HG02678 (cell line): ENCODE measurements at regions not wholly inside any gene's neighbourhood (a gene's known extent, or its start where the extent isn't known, plus 50 kb on each side); places are given as distances from the start of the nearest gene placed in this dataset.
"Not testable (repeated sequence)": the region's sequence is repeated elsewhere in the genome, so short reads cannot be mapped to it uniquely, and the experiment has no call there.

Experiments used
- ATAC-seq: cut with Tn5 transposase; IDR thresholded peaks from one replicate; pipeline ENCODE4 v1.9.1; 2021; ENCODE audit warnings: mild to moderate bottlenecking, moderate library complexity; ENCODE audit not compliant: unreplicated experiment

DNA sequence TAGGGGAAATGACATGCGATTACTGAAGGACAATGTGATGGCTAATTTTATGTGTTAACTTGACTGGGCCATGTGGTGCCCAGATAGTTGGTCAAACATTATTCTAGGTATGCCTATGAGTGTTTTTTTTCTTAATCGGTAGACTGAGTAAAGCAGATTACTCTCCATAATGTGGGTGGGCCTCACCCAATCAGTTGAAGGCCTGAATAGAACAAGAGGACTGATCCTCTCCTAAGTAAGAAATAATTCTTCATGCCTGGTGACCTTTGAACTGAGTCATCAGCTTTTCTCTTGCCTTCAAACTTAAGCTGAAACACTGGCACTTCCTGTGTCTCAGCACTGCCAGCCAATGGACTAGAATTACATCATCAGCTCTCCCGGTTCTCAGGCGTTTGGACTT is 164.0 kb upstream of the FGF13 start:
- no peak for ATAC-seq

DNA sequence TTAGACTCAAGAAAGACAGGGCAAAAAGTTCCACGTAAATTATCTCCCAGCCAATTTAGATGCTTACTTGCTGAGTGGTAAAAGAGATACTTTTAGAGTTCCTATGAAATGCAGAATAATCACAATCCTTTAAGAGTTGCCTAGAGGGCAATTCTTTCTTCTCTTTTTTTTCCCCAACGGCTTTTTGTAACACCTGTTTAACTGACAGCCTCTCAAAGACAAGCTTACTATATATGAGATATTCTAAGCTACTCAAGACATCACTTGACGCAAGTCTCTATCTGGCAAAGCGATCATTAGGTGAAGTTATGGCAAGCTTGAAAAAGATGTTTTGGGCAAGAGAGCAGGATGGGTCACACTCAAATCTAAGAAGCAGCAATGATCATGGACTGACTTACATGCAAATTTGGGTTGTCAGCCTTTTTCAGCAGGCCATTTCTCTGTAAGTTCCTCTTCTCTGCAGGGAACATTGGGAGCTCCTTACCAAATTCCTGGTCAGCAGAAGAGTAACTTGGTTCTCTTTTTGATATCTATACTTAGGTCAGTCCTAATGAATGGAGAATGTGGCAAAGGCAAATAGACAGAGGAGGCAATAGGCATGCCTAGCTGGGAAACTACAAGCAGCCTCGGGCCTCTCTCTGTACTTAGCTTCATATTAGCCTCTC is 162.9 kb upstream of the FGF13 start:
- ATAC-seq, result no peak

DNA sequence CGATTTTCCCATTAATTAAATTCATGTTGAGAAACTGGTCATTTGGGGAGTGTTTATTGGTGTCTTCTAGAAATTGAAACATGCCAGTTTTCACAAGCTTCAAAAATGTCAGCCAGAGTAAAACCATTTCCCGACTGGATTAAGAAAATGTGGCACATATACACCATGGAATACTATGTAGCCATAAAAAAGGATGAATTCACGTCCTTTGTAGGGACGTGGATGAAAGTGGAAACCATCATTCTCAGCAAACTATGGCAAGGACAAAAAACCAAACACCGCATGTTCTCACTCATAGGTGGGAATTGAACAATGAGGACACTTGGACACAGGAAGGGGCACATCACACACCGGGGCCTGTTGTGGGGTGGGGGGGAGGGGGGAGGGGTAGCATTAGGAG is 162.1 kb upstream of the FGF13 start:
- ATAC-seq, result not testable (repeated sequence)

DNA sequence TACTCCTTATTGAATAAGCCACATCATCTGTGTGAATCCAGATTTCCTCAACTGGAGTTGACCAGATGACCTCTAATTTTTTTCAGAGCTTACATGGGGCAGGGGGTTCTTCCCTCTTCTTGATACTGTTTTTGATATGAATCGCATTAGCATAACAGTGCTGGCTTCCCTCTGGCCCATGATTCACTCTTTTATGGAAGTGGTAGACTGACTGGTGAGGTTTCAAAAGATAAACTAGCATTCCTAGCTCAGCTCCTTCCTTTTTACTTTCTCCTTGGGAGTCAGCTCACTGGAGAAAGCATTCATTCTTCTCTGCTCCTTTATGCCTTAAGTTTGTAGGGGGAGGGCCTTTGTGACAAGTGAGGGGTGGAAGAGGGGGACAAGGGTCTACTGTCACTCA is 161.0 kb upstream of the FGF13 start:
- no peak for ATAC-seq

DNA sequence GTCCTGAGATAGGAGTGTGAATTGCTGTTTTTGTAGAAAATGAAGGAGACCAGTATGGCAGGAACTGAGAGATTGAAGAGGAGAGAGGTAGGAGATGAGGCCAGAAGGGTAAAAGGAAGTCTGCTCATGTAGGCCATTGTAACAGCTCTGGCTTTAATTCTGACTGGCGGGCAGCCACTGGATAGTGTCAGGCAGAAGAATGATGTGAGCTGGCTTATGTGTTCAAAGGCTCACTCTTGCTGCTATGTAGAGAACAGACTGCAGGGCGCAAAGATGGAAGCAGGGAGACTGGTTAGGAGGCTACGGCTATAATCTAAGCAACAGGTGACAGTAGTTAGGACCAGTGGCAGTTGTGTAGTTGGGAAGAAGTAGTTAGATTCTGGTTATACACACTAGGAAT is 160.2 kb upstream of the FGF13 start:
- ATAC-seq, result no peak

DNA sequence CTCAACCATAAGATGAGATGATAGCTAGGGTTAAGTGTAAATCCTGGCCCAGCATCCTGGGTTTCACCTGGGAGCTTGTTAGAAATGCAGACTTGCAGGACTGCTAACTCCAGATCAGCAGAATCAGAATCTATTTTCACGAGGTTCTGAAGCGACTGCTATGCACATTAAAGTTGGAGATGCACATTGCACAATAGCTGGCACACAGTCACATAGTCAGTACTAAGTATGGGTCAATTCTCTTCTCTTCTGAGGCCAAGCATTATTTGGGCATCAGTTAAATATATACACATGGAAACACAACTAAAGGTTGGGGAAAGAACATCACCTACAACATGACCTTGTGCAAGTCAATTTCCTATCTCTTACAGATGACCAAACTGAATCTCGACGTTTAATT is 155.1 kb upstream of the FGF13 start:
- no peak for ATAC-seq

DNA sequence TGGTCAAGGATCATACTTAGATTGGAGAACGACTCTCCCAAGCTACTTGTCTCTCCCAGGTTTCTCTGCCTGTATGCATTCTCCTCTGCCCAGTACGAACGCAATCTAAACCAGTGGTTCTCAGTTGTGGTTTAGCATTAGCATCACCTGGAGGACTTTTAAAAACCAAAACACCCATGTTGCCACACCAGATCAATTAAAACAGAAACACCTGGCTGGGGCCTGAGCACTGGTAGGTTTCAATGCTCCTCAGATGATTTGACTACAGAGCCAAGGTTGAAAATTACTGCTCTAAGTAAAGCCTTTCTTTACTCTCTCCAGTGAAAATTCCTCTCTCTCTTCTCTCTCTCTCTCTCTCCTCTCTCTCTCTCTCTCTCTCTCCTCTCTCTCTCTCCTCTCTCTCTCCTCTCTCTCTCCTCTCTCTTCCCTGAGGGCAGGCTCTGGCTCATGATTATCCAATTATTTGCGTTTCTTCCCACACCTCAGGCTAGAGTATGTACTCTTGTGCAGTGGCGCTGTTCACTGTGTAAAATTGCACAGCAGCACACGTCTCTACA is 153.7 kb upstream of the FGF13 start:
- no peak for ATAC-seq

DNA sequence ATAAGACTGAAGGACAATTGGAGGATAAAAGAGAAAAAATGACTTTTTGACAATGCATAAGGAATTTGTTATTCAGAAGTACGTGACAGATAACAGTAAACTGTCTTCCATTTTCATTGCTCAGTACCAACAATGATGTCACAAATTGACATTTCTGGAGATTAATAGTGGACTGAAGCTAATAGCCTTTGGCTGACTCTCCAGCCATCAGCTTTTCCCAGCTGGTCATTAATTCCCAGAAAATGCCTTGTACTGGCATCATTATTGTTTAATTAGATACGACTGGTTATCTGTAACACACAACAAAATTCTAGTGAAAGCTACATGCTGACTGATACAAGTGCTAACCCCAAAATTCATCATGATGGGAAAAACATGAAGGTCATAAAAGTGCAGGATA is 147.9 kb upstream of the FGF13 start:
- ATAC-seq, result no peak

DNA sequence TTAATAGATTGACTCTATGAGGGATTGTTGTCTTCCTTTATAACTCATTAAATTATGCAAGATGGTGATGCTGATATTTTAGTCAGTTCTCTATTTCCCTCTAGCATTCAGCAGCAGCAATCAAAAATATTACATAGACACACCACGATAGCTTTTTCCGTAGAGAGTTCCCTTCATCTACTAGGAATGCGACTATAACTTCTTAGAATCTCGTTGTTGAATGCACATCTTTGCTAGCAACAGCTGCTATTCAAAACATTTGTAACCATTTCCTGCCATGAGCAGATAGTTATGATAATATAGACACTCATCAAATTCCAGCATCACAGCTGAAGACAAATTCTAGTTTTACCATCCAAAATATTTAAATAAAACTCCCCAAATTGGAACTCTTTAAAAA is 147.4 kb upstream of the FGF13 start:
- ATAC-seq, result no peak

DNA sequence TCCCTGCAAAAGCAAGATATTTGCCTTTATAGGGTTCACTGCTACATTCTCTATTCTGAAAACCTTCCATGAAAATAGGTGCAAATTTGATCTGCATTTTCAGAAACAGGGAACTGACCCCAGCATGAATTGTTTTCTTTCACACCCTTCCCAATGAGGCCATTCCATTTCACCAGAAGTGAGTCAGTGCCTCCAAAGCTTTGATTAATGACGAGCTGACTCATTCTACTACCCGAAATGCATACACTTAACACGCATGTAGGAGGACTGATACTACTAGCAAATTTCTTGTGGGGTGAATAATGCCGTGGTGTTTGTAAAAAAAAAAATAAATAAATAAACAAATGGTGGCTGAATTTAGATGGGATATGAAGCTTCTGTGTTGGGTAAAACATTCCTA is 146.9 kb upstream of the FGF13 start:
- ATAC-seq, result no peak

DNA sequence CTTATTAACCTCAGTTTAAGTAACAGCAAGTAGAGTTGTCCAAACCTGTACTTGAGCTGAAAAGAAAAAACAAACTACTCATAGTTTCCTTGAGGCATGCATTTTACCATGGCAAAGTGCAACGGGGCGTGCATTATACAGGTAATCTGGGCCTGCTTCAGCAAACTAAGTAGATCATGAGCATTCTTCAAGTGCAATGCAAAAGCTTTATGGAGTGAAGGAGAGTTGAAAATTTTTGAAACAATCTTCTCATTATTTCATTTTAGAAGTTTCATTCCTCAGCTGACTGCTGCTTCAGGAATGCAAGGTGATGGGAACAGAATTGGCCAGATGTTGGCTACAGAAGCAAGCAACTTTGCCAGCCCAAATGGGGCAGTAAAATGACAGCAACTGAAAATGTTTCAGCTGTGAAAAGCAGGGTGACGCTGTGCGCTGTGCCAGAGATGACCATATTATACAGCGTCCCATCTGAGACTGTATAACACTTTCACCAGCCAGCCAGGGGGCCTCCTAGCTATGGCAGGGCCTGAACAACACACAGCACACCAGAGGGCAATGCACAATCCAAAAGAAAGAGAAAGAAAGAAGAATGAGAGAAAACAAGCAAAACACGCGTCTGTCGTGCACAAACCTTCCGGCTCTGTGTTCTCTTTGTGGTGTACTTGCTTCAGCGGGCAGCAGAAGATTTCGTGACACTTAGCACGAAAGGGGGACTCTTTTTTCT is 145.5 kb upstream of the FGF13 start:
- no peak for ATAC-seq

DNA sequence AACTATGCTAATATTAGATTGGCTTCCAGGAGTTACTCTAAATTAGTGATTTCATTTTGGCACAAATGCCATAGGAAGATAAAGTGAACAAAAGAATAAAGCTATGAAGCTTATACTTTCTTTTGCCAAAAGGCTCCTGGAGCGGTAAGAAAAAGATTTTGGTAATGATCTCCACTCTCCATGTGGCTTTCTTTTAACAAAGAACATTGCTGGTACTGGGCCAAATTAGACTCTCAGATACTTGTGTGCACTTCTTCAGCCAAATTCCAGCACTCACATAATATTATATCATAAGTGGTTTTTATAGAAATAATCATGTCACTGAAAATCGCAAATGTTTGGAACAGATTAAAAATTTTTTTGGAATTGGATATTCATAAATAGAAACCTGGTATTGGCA is 142.4 kb upstream of the FGF13 start:
- no peak for ATAC-seq

DNA sequence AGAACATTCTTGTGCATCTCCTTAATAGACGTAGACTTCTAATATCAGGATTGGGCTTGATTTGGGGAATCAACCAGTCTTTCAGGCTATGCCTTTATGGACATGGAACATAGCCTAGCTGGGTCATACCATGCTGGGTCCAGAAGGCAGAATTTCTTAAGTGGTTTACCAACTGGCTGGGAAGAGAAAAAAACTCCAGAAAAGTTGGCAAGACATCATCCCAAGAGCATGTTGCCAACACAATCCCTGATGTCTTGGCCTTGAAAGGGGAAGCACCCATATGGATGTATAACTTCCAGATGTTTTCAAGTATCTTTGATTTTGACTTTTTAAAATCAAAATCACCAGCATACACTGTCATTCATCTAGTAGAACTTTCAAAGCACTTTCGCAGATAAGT is 138.0 kb upstream of the FGF13 start:
- ATAC-seq, result no peak

DNA sequence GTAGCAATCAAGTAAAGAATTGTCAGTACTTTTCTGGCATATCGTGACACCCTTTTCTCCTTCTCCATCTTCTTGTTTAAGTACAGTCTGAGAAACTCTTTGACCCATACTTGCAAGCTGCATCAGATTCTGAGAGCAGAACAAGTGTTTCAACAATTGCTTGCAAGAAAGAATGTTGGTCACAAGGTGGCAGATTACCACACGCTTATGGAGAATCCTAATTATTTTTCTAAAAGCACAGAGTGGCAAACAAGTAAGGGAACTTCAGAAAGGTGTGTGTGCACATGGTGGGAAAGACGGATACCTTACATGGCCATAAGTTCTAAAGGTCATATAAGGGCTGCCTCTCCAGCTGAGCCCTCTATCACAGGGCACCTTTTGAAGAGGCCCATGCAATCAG is 136.4 kb upstream of the FGF13 start:
- ATAC-seq, result no peak

DNA sequence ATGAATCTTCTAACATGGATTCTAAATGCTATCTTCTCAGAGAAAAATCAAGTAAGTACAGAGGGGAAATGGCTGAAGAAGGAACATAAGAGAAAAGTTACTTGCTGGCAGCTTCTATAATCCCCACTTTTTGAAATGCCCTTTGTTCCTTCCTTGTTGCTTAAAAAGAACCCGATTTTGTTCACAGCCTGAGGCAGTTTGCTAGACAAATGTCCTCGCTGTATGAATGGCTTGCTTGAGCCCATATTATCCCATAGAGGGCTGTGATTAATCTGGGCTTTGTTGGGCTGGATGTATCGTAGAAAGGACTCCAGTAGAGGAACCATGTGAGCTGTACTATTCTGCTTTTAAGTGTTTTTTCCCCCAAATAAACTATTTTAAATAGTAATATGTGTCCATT is 134.3 kb upstream of the FGF13 start:
- ATAC-seq, result no peak

DNA sequence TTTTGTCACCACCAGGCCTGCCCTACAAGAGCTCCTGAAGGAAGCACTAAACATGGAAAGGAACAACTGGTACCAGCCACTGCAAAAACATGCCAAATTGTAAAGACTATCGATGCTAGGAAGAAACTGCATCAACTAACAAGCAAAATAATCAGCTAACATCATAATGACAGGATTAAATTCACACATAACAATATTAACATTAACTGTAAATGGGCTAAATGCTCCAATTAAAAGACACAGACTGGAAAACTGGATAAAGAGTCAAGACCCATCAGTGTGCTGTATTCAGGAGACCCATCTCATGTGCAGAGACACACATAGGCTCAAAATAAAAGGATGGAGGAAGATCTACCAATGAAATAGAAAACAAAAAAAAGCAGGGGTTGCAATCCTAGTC is 95.9 kb upstream of the FGF13 start:
- ATAC-seq, result not testable (repeated sequence)

DNA sequence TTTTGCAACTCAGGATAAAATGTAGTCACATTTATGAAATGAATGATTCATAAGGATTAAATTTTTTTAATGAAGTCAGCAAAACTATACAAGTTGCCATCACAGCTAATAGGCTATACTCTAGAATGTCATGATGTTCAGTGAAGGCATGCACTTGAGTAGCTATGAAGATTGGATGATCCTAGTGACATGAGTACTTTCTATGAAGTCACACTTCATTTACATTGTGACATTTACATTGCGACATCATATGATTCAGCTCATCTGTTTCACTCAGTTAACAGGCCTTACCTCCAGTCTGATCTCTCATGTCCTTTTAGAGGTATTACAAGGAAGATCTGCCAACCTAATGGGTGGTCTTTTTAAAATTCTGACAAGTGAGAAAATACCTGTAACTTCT is 82.7 kb upstream of the FGF13 start:
- no peak for ATAC-seq

DNA sequence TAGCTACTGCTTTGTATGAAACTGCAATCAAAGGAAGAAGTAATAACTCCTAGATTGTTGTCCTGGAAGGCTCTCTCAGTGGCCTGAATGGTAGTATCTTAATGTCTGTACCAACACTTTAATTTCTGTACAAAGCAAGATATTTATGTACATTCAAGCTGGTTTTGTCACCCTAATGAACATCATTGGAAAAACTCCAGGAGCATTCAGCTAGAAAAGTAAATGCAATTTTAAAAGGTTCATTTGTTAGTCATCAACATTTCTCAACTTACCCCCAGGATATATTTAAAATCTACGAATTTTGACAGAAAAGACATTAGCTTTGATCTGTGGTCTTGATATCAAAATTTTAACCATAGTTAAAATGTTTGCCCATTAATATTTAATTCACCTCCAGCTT is 80.0 kb upstream of the FGF13 start:
- ATAC-seq, result no peak

DNA sequence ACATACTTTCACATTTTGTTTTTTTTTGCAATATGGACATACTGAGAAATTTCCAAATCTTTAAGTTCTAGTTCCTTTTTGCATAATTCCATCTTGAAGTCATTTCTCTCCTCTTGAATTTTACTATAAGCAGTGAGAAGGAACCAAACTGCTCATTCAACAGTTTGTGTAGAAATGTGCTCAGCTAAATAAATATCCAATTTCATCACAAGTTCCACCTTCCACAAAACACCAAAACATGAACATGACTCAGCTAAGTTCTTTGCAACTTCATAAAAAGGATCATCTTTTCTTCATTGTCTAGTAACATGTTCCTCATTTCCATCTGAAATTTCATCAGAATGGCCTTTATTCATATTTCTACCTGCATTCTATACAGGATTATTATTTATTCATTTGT is 77.3 kb upstream of the FGF13 start:
- no peak for ATAC-seq

DNA sequence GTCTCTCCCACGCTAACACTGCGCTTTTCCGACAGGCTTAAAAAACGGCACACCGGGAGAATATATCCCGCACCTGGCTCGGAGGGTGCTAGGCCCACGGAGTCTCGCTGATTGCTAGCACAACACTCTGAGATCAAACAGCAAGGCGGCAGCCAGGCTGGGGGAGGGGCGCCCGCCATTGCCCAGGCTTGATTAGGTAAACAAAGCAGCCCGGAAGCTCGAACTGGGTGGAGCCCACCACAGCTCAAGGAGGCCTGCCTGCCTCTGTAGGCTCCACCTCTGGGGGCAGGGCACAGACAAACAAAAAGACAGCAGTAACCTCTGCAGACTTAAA is 67.0 kb upstream of the FGF13 start:
- not testable (repeated sequence) for ATAC-seq

DNA sequence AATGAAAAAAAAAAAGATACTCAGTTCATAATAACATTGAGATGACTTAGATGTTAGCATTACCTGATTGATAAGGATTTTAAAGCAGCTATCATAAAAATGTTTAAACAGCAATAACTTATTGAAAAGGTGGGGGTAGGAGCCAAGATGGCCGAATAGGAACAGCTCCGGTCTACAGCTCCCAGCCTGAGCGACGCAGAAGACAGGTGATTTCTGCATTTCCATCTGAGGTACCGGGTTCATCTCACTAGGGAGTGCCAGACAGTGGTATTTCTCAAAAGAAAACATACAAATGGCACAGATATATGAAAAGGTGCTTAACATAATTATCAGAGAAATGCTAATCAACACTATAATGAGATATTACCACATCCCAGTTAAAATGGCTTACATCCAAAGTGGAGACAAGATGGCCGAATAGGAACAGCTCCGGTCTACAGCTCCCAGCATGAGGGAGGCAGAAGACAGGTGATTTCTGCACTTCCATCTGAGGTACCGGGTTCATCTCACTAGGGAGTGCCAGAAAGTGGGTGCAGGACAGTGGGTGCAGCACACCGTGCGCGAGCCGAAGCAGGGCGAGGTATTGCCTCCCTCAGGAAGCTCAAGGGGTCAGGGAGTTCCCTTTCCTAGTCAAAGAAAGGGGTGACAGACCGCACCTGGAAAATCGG is 66.5 kb upstream of the FGF13 start:
- ATAC-seq, result not testable (repeated sequence)

DNA sequence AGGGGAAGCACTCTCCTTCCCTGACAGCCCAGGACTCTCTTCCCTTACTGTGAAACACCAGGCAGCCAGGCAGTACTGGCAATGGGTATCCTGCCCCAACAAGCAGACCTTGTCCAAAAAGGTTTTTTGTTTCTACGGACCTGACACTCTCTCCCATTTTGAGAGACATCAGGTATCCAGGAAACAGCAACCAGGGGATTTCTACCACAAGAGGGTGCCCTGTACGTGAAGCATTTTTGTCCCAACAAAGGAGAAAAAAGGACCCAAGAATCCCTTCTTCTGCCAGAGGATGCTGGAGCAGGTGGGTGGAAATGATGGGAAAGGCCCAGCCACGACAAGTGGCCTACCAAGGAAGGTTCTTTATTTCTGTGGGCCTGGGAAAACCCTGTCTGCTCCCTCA is 65.7 kb upstream of the FGF13 start:
- no peak for ATAC-seq
